B cell (primary cell): ENCODE measurements at regions not wholly inside any gene's neighbourhood (a gene's known extent, or its start where the extent isn't known, plus 50 kb on each side); places are given as distances from the start of the nearest gene placed in this dataset.

ENCODE experiments used
- ATAC-seq: fragments of 200-7000 bp; cut with Tn5 transposase; one replicate; pipeline ENCODE4 v1.10.0; 2021; ENCODE audit warnings: low read depth, mild to moderate bottlenecking, moderate number of reproducible peaks, moderate library complexity
- CTCF ChIA-PET: fragments of 350-600 bp; sonication (Branson Sonifier 250); formaldehyde crosslinking; loops from one replicate; lab custom pipeline; 2021; ENCODE audit warnings: antibody characterized with exemption, inconsistent platforms; lab: Charles Lee
- POLR2A ChIA-PET: fragments of 350-600 bp; sonication (Branson Sonifier 250); formaldehyde crosslinking; loops from one replicate; lab custom pipeline; 2021; ENCODE audit warnings: antibody characterized with exemption; lab: Charles Lee
- DNase-seq: peaks from one replicate; pipeline ENCODE4 v3.0.0; 2013
- H2AFZ ChIP-seq: 2 replicates; pipeline ENCODE4 v1.6.1; 2012; ENCODE audit warnings: mild to moderate bottlenecking, low read depth, low read length; ENCODE audit not compliant: insufficient read depth, poor library complexity, severe bottlenecking
- H3K27ac ChIP-seq, 2 donors: 1 replicate in 1 of 2; 2 replicates in 1 of 2; pipeline ENCODE4 v1.5.1; 2012 to 2013; ENCODE audit warnings: low read length in 2 of 2, mild to moderate bottlenecking in 2 of 2, moderate library complexity in 1 of 2
- H3K27me3 ChIP-seq, 4 experiments: fragments of 200-600 bp in 1 of 4; sonication (generic) in 1 of 4; replicated peaks in 1 of 4; 1 replicate in 2 of 4; 2 replicates in 2 of 4; pipeline versions ENCODE4 v1.6.1 to v1.7.0; 2013 to 2016; ENCODE audit warnings: low read length in 3 of 4, mild to moderate bottlenecking in 2 of 4, mixed read lengths in 1 of 4, moderate library complexity in 1 of 4; ENCODE audit not compliant: insufficient read depth in 4 of 4, control insufficient read depth in 3 of 4; ENCODE audit errors: control extremely low read depth in 1 of 4
- H3K36me3 ChIP-seq, 2 experiments: replicated peaks in 1 of 2; 1 replicate in 1 of 2; 2 replicates in 1 of 2; pipeline versions ENCODE4 v1.6.1 to v1.7.1; 2013; ENCODE audit warnings: low read length in 1 of 2; ENCODE audit not compliant: insufficient read depth in 2 of 2, control insufficient read depth in 1 of 2; ENCODE audit errors: control extremely low read depth in 1 of 2, extremely low read depth in 1 of 2
- H3K4me1 ChIP-seq, 2 donors: fragments of 200-600 bp in 1 of 2; sonication (generic) in 1 of 2; 1 replicate in 1 of 2; 2 replicates in 1 of 2; pipeline versions ENCODE4 v1.5.1 to v1.6.1; 2013 to 2017; ENCODE audit warnings: low read length in 2 of 2; ENCODE audit not compliant: control insufficient read depth in 2 of 2, insufficient read depth in 2 of 2
- H3K4me2 ChIP-seq: replicated peaks from 2 replicates; pipeline ENCODE3; 2012; ENCODE audit warnings: mild to moderate bottlenecking, low read depth, low read length; ENCODE audit not compliant: poor library complexity, severe bottlenecking
- H3K4me3 ChIP-seq, 5 experiments: fragments of 200-600 bp in 1 of 5; sonication (generic) in 1 of 5; 1 replicate in 3 of 5; 2 replicates in 2 of 5; pipeline versions ENCODE4 v1.5.1 to v1.7.0; 2011 to 2016; ENCODE audit warnings: low read length in 4 of 5, mild to moderate bottlenecking in 4 of 5, low read depth in 2 of 5, control low read depth in 1 of 5, moderate library complexity in 1 of 5; ENCODE audit not compliant: insufficient read depth in 1 of 5; ENCODE audit errors: control extremely low read depth in 1 of 5, extremely low read depth in 1 of 5
- H3K79me2 ChIP-seq: fragments of 200-600 bp; sonication (generic); one replicate; pipeline ENCODE4 v1.6.0; 2016; ENCODE audit warnings: low read length; ENCODE audit not compliant: control insufficient read depth, insufficient read depth
- H3K9ac ChIP-seq: fragments of 200-600 bp; sonication (generic); 2 replicates; pipeline ENCODE4 v1.6.1; 2017; ENCODE audit warnings: mild to moderate bottlenecking, low read length, moderate library complexity
- H3K9me3 ChIP-seq, 3 donors: one replicate each; pipeline versions ENCODE4 v1.6.1 to v1.7.1; 2013; ENCODE audit warnings: low read length in 2 of 3; ENCODE audit not compliant: control insufficient read depth in 2 of 3, insufficient read depth in 1 of 3; ENCODE audit errors: control extremely low read depth in 1 of 3
- H4K20me1 ChIP-seq: 2 replicates; pipeline ENCODE4 v1.6.0; 2012; ENCODE audit warnings: mild to moderate bottlenecking, low read length; ENCODE audit not compliant: insufficient read depth, control insufficient read depth, poor library complexity, severe bottlenecking
- H3K27ac Mint-ChIP-seq: one replicate; pipeline ENCODE4 v1.8.0; 2021; ENCODE audit warnings: mixed read lengths
- H3K27me3 Mint-ChIP-seq: one replicate; pipeline ENCODE4 v1.8.0; 2021; ENCODE audit warnings: mixed read lengths
- H3K4me1 Mint-ChIP-seq: one replicate; pipeline ENCODE4 v1.8.0; 2021; ENCODE audit warnings: mixed read lengths
- H3K4me3 Mint-ChIP-seq: one replicate; pipeline ENCODE4 v1.8.0; 2021; ENCODE audit warnings: mixed read lengths
- H3K9me3 Mint-ChIP-seq: one replicate; pipeline ENCODE4 v1.8.0; 2022; ENCODE audit warnings: mixed read lengths; ENCODE audit not compliant: insufficient read depth
- EZH2 ChIP-seq: IDR thresholded peaks from 2 replicates; pipeline ENCODE4 v1.6.1; 2012; ENCODE audit warnings: borderline replicate concordance, low read depth, mild to moderate bottlenecking, moderate library complexity, low read length; ENCODE audit not compliant: insufficient read depth, poor library complexity, severe bottlenecking
- WGBS: methylation state at CpG from one replicate; pipeline ENCODE4 v1.1.5; 2013; ENCODE audit warnings: missing lambda C conversion rate; ENCODE audit not compliant: insufficient coverage; 5-methylcytosine and 5-hydroxymethylcytosine counted together
- intact Hi-C: fragments of 100-400 bp; cut with micrococcal nuclease; formaldehyde crosslinking; loops from one replicate; pipeline ENCODE4 v1.10.0; 2022
- TF ChIP-seq, protein P1 (sequence below): fragments of 200-600 bp; IDR thresholded peaks from one replicate; pipeline ENCODE4 v1.8.0; 2022; ENCODE audit warnings: antibody characterized with exemption, mild to moderate bottlenecking

GRCh38 chr4:178598672-178599071 is 1156.4 kb upstream of the AGA start:
- no peak overlapping the region for H3K4me3 Mint-ChIP-seq
- no peak for DNase-seq
- WGBS: no CpG with 5 or more reads among the region's 1 CpG
- no peak overlapping the region for H3K27ac ChIP-seq
- H3K4me1 Mint-ChIP-seq: no peaks in the 10 kb centered on the region
- H3K79me2 ChIP-seq: no peaks in the 10 kb centered on the region
- intact Hi-C loops: no loop called here
- no peak for ATAC-seq
- H3K9me3 ChIP-seq: peaks cover 0 to 3% (median 0%) of the 10 kb centered on the region in 3 donors
- TF ChIP-seq, protein P1, sequence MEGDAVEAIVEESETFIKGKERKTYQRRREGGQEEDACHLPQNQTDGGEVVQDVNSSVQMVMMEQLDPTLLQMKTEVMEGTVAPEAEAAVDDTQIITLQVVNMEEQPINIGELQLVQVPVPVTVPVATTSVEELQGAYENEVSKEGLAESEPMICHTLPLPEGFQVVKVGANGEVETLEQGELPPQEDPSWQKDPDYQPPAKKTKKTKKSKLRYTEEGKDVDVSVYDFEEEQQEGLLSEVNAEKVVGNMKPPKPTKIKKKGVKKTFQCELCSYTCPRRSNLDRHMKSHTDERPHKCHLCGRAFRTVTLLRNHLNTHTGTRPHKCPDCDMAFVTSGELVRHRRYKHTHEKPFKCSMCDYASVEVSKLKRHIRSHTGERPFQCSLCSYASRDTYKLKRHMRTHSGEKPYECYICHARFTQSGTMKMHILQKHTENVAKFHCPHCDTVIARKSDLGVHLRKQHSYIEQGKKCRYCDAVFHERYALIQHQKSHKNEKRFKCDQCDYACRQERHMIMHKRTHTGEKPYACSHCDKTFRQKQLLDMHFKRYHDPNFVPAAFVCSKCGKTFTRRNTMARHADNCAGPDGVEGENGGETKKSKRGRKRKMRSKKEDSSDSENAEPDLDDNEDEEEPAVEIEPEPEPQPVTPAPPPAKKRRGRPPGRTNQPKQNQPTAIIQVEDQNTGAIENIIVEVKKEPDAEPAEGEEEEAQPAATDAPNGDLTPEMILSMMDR: no peak
- TF ChIP-seq EZH2: no peak
- H3K4me1 ChIP-seq: no peaks in the 10 kb centered on the region
- no peaks in the 10 kb centered on the region for H3K27me3 ChIP-seq
- H3K4me3 ChIP-seq: no peak overlapping the region
- H2AFZ ChIP-seq: no peak overlapping the region
- H3K36me3 ChIP-seq: no peaks in the 10 kb centered on the region
- H3K4me2 ChIP-seq: no peak overlapping the region
- ChIA-PET POLR2A (no interaction called here), CTCF (no interaction called here)
- H4K20me1 ChIP-seq: no peaks in the 10 kb centered on the region
- H3K9me3 Mint-ChIP-seq: peaks cover 10% of the 10 kb centered on the region
- no peaks in the 10 kb centered on the region for H3K27me3 Mint-ChIP-seq
- no peak overlapping the region for H3K27ac Mint-ChIP-seq
- H3K9ac ChIP-seq: no peak overlapping the region

DNA sequence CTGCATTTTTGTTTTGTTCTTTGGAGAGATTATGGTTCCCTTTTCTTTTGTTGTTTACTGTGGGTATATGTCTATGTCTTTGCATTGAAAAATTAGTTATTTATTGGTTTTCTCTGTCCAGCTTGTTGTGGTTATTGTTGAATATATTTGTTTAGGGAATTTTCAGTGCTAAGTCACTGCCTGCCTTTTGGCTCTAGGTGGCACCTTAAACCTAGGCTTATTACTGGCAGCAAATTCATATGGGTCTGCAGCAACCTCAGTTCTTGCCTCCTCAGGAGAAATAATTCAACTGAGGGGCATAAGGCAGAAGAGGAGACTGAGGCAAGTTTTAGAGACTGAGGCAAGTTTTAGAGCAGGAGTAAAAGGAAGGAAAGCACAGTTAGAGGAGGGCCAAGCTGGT is 1157.3 kb upstream of the AGA start:
- ChIA-PET POLR2A (no interaction called here), CTCF (no interaction called here)
- no peak overlapping the region for H2AFZ ChIP-seq
- no peaks in the 10 kb centered on the region for H4K20me1 ChIP-seq
- H3K4me1 ChIP-seq: no peaks in the 10 kb centered on the region
- Mint-ChIP-seq H3K9me3 (peaks cover 11% of the 10 kb centered on the region), H3K4me3 (no peak overlapping the region), H3K4me1 (no peaks in the 10 kb centered on the region), H3K27ac (no peak overlapping the region), H3K27me3 (no peaks in the 10 kb centered on the region)
- TF ChIP-seq, protein P1: no peak
- TF ChIP-seq EZH2: no peak
- intact Hi-C loops: no loop called here
- ATAC-seq: no peak
- H3K4me2 ChIP-seq: no peak overlapping the region
- H3K27ac ChIP-seq: no peak overlapping the region
- no peak overlapping the region for H3K9ac ChIP-seq
- no peaks in the 10 kb centered on the region for H3K36me3 ChIP-seq
- no peaks in the 10 kb centered on the region for H3K79me2 ChIP-seq
- H3K9me3 ChIP-seq: peaks cover 0 to 3% (median 0%) of the 10 kb centered on the region in 3 donors
- no peak overlapping the region for H3K4me3 ChIP-seq
- H3K27me3 ChIP-seq: no peaks in the 10 kb centered on the region
- no peak for DNase-seq
